Liver (tissue), 7 donors: ENCODE measurements at regions not wholly inside any gene's neighbourhood (a gene's known extent, or its start where the extent isn't known, plus 50 kb on each side); places are given as distances from the start of the nearest gene placed in this dataset.

ENCODE experiments used
- DNase-seq: peaks from one replicate; pipeline ENCODE4 v3.0.0-alpha.2; 2017; ENCODE audit warnings: low spot score
- H3K27ac ChIP-seq, 2 donors: one replicate each; pipeline ENCODE4 v1.7.0; 2013; ENCODE audit warnings: inconsistent platforms in 2 of 2, low read length in 2 of 2, control low read depth in 1 of 2, low read depth in 1 of 2, mild to moderate bottlenecking in 1 of 2
- H3K27me3 ChIP-seq, 4 donors: one replicate each; pipeline versions ENCODE4 v1.6.1 to v1.7.0; 2013; ENCODE audit warnings: low read length in 3 of 4, inconsistent platforms in 1 of 4, mild to moderate bottlenecking in 1 of 4, moderate library complexity in 1 of 4; ENCODE audit not compliant: control insufficient read depth in 4 of 4, insufficient read depth in 4 of 4
- H3K36me3 ChIP-seq, 4 donors: one replicate each; pipeline versions ENCODE4 v1.6.1 to v1.7.0; 2013; ENCODE audit warnings: low read length in 3 of 4, mild to moderate bottlenecking in 3 of 4, low read depth in 1 of 4, moderate library complexity in 1 of 4; ENCODE audit not compliant: control insufficient read depth in 4 of 4, insufficient read depth in 3 of 4
- H3K4me1 ChIP-seq, 4 donors: one replicate each; pipeline versions ENCODE4 v1.6.1 to v1.7.0; 2013; ENCODE audit warnings: low read length in 3 of 4, mild to moderate bottlenecking in 3 of 4, moderate library complexity in 1 of 4; ENCODE audit not compliant: control insufficient read depth in 4 of 4, insufficient read depth in 4 of 4
- H3K4me3 ChIP-seq, 3 donors: one replicate each; pipeline versions ENCODE4 v1.6.1 to v1.7.0; 2013; ENCODE audit warnings: low read length in 3 of 3, control low read depth in 1 of 3, low read depth in 1 of 3, mild to moderate bottlenecking in 1 of 3
- H3K9ac ChIP-seq, 2 donors: one replicate each; pipeline ENCODE4 v1.7.0; 2013; ENCODE audit warnings: low read length in 2 of 2, mild to moderate bottlenecking in 2 of 2, moderate library complexity in 2 of 2, control low read depth in 1 of 2, low read depth in 1 of 2
- H3K9me3 ChIP-seq, 4 donors: one replicate each; pipeline versions ENCODE4 v1.6.1 to v1.7.0; 2013; ENCODE audit warnings: low read length in 3 of 4; ENCODE audit not compliant: control insufficient read depth in 4 of 4
- EGR1 ChIP-seq, 2 donors: IDR thresholded peaks; 2 replicates each; pipeline ENCODE4 v1.6.1; 2016 to 2018; ENCODE audit warnings: antibody characterized with exemption in 2 of 2, low read depth in 2 of 2
- FOXA1 ChIP-seq: IDR thresholded peaks from 2 replicates; pipeline ENCODE4 v1.6.1; 2016; ENCODE audit warnings: antibody characterized with exemption
- FOXA2 ChIP-seq: IDR thresholded peaks from 2 replicates; pipeline ENCODE4 v1.6.1; 2016; ENCODE audit warnings: antibody characterized with exemption
- HNF4A ChIP-seq, 2 donors: conservative IDR thresholded peaks; 2 replicates each; pipeline ENCODE4 v1.6.1; 2016; ENCODE audit warnings: antibody characterized with exemption in 2 of 2, mild to moderate bottlenecking in 2 of 2
- JUND ChIP-seq, 2 donors: IDR thresholded peaks; 2 replicates each; pipeline ENCODE4 v1.6.1; 2016; ENCODE audit warnings: antibody characterized with exemption in 2 of 2
- NR2F2 ChIP-seq: IDR thresholded peaks from 2 replicates; pipeline ENCODE4 v1.6.1; 2016; ENCODE audit warnings: antibody characterized with exemption
- RAD21 ChIP-seq, 2 donors: IDR thresholded peaks; 2 replicates each; pipeline ENCODE4 v1.6.1; 2016; ENCODE audit warnings: antibody characterized with exemption in 2 of 2, mild to moderate bottlenecking in 2 of 2
- RXRA ChIP-seq, 2 donors: IDR thresholded peaks; 2 replicates each; pipeline ENCODE4 v1.6.1; 2017 to 2018; ENCODE audit warnings: antibody characterized with exemption in 2 of 2, mild to moderate bottlenecking in 1 of 2
- SP1 ChIP-seq: IDR thresholded peaks from 2 replicates; pipeline ENCODE4 v1.6.1; 2018; ENCODE audit warnings: antibody characterized with exemption, mild to moderate bottlenecking
- TAF1 ChIP-seq: conservative IDR thresholded peaks from 2 replicates; pipeline ENCODE4 v1.6.1; 2016; ENCODE audit warnings: antibody characterized with exemption, mild to moderate bottlenecking
- YY1 ChIP-seq: IDR thresholded peaks from 2 replicates; pipeline ENCODE4 v1.6.1; 2016; ENCODE audit warnings: antibody characterized with exemption, mild to moderate bottlenecking
- WGBS: extraction: QIAGEN DNeasy Blood & Tissue Kit; methylation state at CpG from one replicate; pipeline ENCODE4 v1.1.7; 2013; 5-methylcytosine and 5-hydroxymethylcytosine counted together
- TF ChIP-seq, protein P1 (sequence below): IDR thresholded peaks from 2 replicates; pipeline ENCODE4 v1.6.1; 2016; ENCODE audit warnings: antibody characterized with exemption
- TF ChIP-seq, protein P2 (sequence below): IDR thresholded peaks from 2 replicates; pipeline ENCODE4 v1.6.1; 2016; ENCODE audit warnings: antibody characterized with exemption
- TF ChIP-seq, protein P3 (sequence below): IDR thresholded peaks from 2 replicates; pipeline ENCODE4 v1.6.1; 2016; ENCODE audit warnings: antibody characterized with exemption
- TF ChIP-seq, protein P4 (sequence below): IDR thresholded peaks from 2 replicates; pipeline ENCODE4 v1.6.1; 2016; ENCODE audit warnings: antibody characterized with exemption, mild to moderate bottlenecking
- donor health status: healthy.
- donor health status: healthy.
- donor health status: healthy.
- donor health status: healthy.

DNA sequence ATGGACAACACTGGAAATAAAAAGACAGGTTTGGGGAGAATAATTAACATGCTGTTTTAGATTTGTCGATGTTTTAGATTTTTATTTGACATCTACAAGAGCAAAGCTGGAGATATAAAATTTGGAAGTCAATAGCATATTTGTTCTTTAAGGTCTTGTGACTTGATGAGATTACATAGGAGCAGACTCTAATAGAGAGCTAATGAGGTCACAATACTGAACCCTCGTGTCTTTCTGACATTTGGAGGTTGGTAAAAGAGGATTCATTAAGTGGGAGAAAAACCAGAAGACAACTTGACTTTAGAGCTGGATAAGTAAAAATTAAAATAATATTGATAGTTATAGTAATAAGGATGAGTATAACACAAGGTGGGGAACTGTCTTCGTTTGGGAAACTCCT lies 322.7 kb upstream of the SEMA6A start:
- no peaks in the 10 kb centered on the region for H3K4me1 ChIP-seq
- no peaks in the 10 kb centered on the region for H3K9me3 ChIP-seq
- 71% methylated on average over 3 of the region's 3 CpGs for whole genome bisulfite sequencing
- no peak overlapping the region for H3K4me3 ChIP-seq
- TF ChIP-seq YY1 (no peak), SP1 (no peak), FOXA2 (no peak), TAF1 (no peak), JUND (IDR thresholded peaks at IDR 0.05) (no peak), NR2F2 (no peak), RAD21 (IDR thresholded peaks at IDR 0.05) (no peak)
- TF ChIP-seq, protein P1, sequence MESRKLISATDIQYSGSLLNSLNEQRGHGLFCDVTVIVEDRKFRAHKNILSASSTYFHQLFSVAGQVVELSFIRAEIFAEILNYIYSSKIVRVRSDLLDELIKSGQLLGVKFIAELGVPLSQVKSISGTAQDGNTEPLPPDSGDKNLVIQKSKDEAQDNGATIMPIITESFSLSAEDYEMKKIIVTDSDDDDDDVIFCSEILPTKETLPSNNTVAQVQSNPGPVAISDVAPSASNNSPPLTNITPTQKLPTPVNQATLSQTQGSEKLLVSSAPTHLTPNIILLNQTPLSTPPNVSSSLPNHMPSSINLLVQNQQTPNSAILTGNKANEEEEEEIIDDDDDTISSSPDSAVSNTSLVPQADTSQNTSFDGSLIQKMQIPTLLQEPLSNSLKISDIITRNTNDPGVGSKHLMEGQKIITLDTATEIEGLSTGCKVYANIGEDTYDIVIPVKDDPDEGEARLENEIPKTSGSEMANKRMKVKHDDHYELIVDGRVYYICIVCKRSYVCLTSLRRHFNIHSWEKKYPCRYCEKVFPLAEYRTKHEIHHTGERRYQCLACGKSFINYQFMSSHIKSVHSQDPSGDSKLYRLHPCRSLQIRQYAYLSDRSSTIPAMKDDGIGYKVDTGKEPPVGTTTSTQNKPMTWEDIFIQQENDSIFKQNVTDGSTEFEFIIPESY = no peak
- no peak for DNase-seq
- no peaks in the 10 kb centered on the region for H3K36me3 ChIP-seq
- H3K9ac ChIP-seq = no peak overlapping the region
- H3K27ac ChIP-seq = no peak overlapping the region
- H3K27me3 ChIP-seq = no peaks in the 10 kb centered on the region

DNA sequence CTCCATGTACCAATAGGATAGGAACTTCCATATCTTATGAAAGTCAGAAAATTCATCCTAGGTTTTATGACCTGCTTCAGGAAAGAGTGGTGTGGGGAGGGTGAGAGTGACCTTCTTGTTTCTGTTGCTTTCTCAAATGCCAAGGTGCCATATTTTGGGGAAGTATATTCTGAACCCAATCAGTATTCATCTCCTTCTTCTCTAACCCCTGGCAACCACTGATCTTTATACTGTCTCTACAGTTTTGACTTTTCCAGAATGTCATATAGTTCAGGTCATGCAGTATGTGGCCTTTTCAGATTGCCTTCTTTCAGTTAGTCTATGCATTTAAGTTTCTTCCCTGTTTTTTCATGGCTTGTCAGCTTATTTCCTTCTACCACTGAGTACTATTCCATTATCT lies 321.4 kb upstream of the SEMA6A start:
- H3K36me3 ChIP-seq = no peaks in the 10 kb centered on the region
- no peak overlapping the region for H3K9ac ChIP-seq
- no peak overlapping the region for H3K4me3 ChIP-seq
- TF ChIP-seq RAD21 (IDR thresholded peaks at IDR 0.05) (no peak), NR2F2 (no peak), JUND (IDR thresholded peaks at IDR 0.05) (no peak)
- TF ChIP-seq, protein P2, sequence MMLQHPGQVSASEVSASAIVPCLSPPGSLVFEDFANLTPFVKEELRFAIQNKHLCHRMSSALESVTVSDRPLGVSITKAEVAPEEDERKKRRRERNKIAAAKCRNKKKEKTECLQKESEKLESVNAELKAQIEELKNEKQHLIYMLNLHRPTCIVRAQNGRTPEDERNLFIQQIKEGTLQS = no peak
- H3K27ac ChIP-seq = no peak overlapping the region
- H3K4me1 ChIP-seq = no peaks in the 10 kb centered on the region
- DNase-seq = no peak
- no peaks in the 10 kb centered on the region for H3K27me3 ChIP-seq
- H3K9me3 ChIP-seq = no peaks in the 10 kb centered on the region

DNA sequence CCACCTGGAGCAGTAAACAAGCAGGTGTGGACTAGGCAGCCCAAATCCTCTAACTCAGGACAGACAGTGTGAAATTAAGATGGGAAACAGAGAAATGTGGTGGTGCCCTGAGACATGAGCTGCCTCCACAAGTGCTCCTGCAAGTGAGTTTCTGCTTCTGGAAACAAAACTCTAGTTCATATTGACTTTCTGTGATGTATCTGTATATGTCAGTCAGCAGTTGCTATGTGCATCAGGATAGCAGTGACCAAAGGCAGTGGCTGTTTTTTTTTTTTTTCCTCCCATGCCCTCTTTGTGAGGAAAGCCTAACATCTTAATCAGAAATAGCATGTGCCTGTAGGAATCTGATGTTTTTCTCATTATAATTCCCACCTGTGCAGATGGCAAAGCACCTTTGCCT lies 318.4 kb upstream of the SEMA6A start:
- TF ChIP-seq HNF4A (conservative IDR thresholded peaks at IDR 0.05) (no peak), JUND (IDR thresholded peaks at IDR 0.05) (no peak), EGR1 (IDR thresholded peaks at IDR 0.05; ENCODE audit: low read depth in 2 of 2) (no peak), RXRA (IDR thresholded peaks at IDR 0.05) (no peak), FOXA2 (no peak), YY1 (no peak), FOXA1 (no peak), TAF1 (no peak), SP1 (no peak), NR2F2 (no peak)
- TF ChIP-seq, protein P2 = no peak
- TF ChIP-seq, protein P3, sequence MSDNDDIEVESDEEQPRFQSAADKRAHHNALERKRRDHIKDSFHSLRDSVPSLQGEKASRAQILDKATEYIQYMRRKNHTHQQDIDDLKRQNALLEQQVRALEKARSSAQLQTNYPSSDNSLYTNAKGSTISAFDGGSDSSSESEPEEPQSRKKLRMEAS = no peak
- TF ChIP-seq, protein P4, sequence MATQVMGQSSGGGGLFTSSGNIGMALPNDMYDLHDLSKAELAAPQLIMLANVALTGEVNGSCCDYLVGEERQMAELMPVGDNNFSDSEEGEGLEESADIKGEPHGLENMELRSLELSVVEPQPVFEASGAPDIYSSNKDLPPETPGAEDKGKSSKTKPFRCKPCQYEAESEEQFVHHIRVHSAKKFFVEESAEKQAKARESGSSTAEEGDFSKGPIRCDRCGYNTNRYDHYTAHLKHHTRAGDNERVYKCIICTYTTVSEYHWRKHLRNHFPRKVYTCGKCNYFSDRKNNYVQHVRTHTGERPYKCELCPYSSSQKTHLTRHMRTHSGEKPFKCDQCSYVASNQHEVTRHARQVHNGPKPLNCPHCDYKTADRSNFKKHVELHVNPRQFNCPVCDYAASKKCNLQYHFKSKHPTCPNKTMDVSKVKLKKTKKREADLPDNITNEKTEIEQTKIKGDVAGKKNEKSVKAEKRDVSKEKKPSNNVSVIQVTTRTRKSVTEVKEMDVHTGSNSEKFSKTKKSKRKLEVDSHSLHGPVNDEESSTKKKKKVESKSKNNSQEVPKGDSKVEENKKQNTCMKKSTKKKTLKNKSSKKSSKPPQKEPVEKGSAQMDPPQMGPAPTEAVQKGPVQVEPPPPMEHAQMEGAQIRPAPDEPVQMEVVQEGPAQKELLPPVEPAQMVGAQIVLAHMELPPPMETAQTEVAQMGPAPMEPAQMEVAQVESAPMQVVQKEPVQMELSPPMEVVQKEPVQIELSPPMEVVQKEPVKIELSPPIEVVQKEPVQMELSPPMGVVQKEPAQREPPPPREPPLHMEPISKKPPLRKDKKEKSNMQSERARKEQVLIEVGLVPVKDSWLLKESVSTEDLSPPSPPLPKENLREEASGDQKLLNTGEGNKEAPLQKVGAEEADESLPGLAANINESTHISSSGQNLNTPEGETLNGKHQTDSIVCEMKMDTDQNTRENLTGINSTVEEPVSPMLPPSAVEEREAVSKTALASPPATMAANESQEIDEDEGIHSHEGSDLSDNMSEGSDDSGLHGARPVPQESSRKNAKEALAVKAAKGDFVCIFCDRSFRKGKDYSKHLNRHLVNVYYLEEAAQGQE = no peak
- H3K9me3 ChIP-seq = no peaks in the 10 kb centered on the region
- no peaks in the 10 kb centered on the region for H3K27me3 ChIP-seq
- H3K9ac ChIP-seq = no peak overlapping the region
- no peaks in the 10 kb centered on the region for H3K36me3 ChIP-seq
- H3K27ac ChIP-seq = no peak overlapping the region
- no peak overlapping the region for H3K4me3 ChIP-seq
- H3K4me1 ChIP-seq = no peaks in the 10 kb centered on the region
- DNase-seq = no peak
